ENCODE measurements at regions not wholly inside any gene's neighbourhood (a gene's known extent, or its start where the extent isn't known, plus 50 kb on each side); places are given as distances from the start of the nearest gene placed in this dataset.

GRCh38 chr2:147558620-147559019 lies 286.2 kb upstream of the ACVR2A start:
- TF ChIP-seq, protein P1, sequence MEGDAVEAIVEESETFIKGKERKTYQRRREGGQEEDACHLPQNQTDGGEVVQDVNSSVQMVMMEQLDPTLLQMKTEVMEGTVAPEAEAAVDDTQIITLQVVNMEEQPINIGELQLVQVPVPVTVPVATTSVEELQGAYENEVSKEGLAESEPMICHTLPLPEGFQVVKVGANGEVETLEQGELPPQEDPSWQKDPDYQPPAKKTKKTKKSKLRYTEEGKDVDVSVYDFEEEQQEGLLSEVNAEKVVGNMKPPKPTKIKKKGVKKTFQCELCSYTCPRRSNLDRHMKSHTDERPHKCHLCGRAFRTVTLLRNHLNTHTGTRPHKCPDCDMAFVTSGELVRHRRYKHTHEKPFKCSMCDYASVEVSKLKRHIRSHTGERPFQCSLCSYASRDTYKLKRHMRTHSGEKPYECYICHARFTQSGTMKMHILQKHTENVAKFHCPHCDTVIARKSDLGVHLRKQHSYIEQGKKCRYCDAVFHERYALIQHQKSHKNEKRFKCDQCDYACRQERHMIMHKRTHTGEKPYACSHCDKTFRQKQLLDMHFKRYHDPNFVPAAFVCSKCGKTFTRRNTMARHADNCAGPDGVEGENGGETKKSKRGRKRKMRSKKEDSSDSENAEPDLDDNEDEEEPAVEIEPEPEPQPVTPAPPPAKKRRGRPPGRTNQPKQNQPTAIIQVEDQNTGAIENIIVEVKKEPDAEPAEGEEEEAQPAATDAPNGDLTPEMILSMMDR (IDR thresholded peaks at IDR 0.05) = no peak
- TF ChIP-seq EZH2 (IDR thresholded peaks at IDR 0.05; ENCODE audit: borderline replicate concordance, insufficient read depth, low read depth, low read length, poor library complexity, severe bottlenecking) = no peak
